GM19455 (cell line): ENCODE measurements at regions not wholly inside any gene's neighbourhood (a gene's known extent, or its start where the extent isn't known, plus 50 kb on each side); places are given as distances from the start of the nearest gene placed in this dataset.
"Not testable (repeated sequence)": the region's sequence is repeated elsewhere in the genome, so short reads cannot be mapped to it uniquely, and the experiment has no call there.

Experiments used
- ATAC-seq: cut with Tn5 transposase; IDR thresholded peaks from one replicate; pipeline ENCODE4 v1.9.1; 2021; ENCODE audit not compliant: unreplicated experiment

DNA sequence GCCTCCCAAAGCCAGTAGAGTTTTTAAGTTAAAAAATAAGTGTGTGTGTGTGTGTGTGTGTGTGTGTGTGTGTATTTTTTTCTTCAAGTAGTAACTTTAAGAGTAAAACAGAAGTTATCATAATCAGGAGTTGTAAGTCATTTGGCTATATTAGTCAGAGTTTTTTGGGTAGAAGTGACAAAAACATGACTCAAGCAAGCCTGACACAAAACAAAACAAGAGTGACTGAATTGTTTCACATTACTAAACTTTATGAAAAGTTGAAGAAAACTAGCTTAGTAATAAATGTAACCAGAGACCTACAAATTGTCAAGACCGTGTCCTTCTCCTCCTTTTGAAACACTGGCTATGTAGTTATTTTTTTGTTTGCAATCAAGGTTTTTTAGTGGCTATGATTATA, 738.0 kb upstream of the PITX2 start:
- no peak for ATAC-seq

DNA sequence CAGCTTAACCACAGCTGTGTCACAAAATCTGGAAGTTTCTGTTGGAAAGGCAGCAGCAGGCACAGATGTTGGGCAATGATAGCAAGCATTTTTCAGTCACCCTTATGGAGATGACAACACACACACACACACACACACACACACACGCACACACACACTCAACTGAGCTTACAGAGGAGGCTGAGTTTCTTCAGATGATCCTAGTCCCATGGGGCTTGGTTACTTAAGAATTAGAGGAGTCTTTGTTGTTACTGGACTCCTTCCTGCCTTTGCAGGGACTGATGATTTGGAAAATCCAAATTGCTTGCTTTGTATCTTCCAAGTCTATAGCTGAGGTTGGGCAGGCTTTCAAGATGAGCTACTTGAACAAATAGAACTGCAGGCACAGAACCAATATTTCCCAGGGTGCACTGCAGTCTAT, 740.1 kb upstream of the PITX2 start:
- ATAC-seq = no peak

DNA sequence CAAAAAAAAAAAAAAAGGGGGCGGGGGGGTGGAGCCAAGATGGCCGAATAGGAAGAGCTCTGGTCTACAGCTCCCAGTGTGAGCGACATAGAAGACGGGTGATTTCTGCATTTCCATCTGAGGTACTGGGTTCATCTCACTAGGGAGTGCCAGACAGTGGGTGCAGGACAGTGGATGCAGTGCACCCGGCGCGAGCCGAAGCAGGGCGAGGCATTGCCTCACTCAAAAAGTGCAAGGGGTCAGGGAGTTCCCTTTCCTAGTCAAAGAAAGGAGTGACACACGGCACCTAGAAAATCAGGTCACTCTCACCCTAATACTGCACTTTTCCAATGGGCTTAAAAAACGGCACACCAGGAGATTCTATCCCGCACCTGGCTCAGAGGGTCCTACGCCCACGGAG, 755.0 kb upstream of the PITX2 start:
- not testable (repeated sequence) for ATAC-seq

DNA sequence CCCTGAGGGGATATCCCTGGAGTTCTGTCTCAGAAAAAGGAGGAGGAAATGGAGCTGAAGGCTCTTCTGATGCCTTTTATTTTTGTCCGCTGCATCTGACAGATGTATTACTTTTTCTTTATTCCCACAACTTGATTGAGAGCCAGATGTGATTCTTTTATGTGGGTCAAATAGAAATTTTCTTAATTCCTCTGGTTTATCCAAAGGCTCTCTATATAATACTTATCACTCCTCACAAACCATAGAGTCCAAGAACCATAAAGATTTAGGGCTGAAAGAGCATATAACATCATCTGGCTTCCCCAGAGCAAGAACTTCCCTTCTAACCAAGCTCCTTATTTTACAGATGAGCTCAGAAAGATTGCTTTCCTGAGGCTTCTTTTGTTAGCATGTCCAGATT, 756.7 kb upstream of the FAM241A start:
- no peak for ATAC-seq

DNA sequence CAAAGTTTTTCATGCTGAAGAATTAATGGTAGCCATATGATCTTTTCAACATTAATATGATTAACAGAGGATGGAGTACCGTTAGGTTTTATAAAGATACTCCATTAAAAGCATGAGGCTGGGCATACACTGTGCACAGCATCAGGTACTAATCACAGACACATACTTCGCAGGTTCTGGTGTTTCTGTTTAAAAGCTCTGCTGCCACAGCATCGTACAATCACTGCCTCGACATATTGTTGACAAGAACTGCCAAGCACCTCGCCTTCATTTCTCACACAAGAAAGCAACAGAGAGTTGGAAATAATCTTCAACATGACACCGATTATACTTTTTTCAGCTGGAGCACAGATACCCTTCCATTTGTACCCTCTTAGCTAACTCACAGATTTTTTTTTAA, 753.4 kb upstream of the FAM241A start:
- no peak for ATAC-seq

DNA sequence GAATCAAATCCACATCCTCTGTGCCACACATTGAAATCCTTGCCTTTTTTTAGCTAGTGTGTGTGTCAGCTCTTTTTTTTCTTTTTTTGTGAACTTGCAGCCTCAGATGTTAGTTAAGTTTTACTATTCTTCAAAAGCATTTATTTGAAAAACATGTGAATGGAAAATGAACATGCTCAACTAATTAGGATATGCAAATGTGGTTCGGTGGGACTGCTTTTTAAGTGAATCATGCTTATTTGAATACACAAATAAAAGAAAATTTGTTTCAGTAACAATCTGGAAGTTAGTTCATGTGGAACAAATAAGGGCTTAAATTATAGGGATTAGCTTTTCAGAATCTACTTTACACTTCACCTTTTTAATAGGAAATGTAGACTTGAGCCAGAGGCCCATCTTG, 751.5 kb upstream of the FAM241A start:
- no peak for ATAC-seq

DNA sequence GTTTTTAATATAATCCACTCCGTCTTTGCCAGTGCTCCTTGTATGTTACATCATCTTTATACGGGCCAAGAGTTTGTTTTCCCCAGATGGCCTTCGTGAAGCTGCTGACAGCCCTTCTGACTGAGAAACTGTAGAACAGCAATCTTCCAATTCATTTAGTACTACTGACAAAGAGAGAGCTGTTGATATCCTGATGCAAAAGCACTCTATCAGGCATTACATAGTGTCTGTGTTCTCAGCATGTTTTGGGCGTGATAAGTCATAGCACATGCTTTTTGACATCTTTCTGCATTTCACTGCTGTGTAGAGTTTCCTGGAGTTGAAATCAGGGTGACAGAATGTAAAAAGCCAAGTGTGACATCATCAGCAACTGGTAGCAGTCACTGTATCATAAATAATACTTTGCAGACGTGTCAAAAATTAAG, 746.3 kb upstream of the FAM241A start:
- ATAC-seq = no peak

DNA sequence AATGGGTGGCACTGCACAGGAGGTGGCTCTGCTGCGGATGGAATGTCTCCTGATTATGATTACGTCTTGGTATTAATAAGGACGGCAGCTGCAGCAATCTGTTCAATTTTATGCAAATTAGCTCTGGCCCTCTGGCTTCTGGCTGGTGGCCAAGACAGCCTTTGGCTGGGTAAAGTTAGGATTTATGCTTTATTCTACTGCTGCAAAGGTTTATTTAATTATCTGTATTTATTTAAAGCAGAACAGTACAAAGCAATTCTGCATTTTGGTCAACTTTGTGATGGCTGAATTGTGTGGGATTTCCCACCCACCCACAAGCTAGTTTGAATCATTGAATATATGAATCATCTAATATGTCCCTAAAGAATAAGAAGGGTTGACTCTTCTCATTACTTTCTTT, 745.6 kb upstream of the FAM241A start:
- no peak for ATAC-seq

DNA sequence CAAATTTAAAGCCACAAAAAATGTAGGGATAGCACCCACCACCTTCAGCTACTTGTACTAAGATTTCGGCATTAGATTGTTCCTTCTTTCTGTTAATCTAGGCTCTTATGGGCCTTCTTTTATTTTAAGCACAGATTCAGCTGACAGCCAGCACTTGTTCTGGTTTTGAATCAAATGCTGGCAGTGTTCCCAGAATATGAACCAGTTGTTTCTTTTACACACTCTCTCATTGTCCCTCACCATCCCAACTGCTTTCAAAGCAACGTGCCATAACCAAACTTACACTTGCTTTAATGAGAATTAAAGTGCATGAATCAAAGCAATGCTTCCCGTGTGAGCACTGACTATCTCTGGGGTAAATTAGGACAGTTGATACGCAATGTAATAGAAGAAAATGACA, 744.5 kb upstream of the FAM241A start:
- ATAC-seq = no peak

DNA sequence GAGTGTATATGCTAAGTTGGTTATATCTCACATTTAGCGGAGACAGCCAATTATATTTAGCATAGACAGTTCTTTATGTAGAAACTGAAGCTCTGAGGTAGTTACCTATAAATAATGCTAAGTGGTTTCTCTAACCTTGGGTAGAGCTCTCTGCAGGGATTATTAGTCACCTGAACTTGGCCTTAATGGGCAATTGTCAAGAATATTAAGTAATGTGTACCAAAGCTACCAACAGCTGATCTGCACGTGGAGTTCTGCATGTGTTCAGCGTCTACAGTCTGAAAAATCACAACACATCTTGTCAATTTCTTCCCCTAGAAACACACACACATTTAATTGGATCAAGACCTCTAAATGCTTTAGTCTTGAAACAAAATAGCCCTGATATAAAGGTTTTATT, 740.6 kb upstream of the FAM241A start:
- no peak for ATAC-seq

DNA sequence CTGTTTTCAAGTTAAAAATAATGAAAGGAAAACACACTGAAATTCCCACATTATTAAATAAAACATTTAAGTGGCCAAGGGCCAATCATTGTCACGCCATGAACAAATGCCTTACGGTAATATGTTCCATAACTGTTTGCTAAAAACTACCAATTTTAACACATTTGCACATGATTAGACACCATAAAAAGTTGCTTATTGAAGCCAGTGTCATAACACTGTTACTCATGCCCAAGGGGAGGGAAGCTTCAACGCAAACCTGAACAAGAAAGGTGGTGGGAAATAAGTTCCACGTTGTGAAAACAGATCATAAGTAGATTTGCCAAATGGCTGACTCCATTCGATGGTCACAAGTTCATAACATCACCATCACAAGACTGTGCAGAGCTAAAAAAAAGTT, 739.3 kb upstream of the FAM241A start:
- ATAC-seq = no peak

DNA sequence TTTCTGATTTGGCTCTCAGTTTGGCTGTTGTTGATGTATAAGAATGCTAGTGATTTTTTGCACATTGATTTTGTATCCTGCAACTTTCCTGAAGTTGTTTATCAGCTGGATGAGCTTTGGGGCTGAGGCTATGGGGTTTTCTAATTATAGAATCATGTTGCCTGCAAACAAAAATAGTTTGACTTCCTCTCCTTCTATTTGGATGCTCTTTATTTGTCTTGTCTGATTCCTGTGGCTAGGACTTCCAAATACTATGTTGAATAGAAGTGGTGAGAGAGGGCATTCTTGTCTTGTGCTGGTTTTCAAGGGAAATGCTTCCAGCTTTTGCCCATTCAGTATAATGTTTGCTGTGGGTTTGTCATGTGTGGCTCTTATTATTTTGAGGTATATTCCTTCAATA, 734.7 kb upstream of the FAM241A start:
- no peak for ATAC-seq

DNA sequence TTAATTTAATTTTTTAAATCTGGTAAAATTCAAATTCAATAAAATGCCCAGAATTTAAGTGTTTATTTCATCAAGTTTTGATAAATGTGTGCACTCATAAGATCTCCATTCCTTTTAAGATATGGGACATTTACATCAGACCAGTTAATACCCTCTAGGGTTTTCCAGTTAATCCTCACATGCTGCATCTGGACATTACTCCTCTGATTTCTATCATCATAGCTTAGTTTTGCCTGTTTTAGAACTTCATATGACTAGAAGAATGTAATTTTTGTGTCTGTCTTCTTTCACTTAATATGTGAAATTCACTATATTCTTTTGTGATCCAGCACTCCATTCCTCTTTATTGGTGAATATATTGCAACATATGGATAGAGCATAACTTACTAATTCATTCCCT, 727.7 kb upstream of the FAM241A start:
- no peak for ATAC-seq

DNA sequence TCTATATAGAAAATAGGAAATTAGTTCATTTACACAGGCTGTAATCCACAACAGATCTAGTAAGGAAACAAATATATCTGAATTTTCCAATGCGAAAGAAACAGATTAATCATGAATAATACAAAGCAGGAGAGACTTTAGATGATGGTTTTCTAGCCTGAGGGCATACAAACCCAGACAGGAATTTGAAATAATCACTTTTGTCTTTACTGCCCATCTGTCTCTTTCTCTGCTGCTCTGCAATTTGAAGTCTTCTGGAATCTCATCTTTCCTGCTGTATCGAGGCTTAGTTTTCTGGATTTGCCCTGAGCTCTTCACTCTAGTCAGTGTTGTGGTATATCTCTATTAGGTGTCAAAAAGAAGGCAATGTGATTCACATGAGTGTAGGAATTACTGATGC, 711.8 kb upstream of the FAM241A start:
- ATAC-seq = no peak

DNA sequence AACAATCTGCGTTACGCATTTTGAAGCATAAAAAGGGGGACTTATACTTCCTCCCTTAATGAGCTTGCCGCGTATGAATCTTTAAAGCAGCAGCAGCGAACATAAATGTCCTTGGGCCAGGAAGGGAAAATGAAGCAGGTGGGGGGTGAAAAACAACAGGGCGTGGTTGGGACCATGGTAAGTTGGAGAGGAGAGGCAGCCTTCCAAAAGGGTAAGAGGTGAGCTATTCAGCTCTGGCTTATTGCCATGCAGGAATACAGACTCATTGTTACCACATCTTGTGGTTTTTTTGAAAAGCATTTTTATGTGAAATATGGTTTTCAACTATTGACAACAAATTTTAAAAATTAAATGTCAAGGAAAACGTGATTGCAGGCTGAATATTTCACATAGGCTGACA, 710.7 kb upstream of the FAM241A start:
- no peak for ATAC-seq

DNA sequence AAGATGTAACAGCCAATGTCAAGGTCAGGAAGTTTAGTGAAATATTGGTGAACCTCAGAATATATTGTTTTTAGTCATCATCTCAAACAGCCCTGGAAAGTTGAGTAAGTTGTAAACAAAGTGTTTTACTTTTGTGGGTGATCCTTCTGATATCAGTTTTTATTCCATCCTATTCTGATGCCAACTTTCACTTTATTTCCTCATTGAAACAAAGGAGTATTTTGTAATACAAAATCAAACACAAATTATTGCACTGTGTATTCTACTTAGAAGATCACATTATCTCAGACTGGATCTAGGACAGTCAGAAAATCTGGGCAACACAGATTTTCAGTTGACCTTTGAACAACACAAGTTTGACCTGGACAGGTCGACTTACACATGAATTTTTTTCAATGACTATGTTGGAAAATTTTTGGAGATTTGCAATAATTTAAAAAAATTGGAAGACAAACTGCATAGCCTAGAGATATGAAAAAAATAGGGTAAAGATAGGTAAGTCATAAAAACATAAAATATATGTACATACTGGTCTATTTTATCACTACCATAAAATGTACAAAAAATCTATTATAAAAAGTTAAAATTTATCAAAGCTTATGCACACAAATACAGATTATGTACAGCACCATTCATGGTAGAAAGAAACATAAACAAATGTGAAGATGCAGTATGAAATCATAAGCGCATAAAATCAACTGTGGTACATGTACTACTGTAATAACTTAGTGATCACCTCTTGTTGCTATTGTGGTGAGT, 709.1 kb upstream of the FAM241A start:
- ATAC-seq = no peak

DNA sequence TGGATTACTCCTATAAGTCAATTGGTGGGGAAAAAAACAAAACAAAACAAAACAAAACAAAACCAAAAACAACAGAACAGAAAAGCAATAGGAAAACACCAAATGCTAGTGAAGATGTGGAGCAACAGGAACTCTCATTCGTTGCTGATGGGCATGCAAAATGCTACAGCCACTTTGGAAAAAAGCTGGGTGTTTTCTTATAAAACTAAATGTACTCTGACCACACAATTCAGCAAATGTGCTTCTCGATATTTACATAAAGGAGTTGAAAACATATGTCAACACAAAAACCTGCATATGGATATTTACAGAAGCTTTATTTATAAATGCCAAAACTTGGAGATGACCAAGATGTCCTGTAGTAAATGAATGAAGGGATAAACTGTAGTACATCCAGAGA, 703.6 kb upstream of the FAM241A start:
- no peak for ATAC-seq

DNA sequence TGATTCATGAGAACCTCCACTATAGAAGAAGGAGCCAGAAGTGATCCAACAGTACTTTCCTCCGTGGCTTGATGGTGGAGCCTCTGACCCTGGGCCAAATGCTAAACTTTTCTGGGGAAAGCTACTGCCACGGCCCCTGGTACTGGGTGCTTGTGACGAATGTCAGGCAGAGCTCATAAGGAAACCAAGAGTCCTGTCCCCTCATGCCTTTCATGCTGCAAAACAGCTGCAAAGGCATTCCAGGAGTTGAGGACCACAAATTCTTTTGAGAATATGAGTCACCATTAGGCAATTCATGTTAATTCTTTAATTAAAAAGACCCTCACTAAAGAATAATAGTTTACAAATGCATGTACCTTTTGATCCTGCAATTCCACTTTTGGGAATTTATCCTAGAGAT, 700.4 kb upstream of the FAM241A start:
- not testable (repeated sequence) for ATAC-seq

DNA sequence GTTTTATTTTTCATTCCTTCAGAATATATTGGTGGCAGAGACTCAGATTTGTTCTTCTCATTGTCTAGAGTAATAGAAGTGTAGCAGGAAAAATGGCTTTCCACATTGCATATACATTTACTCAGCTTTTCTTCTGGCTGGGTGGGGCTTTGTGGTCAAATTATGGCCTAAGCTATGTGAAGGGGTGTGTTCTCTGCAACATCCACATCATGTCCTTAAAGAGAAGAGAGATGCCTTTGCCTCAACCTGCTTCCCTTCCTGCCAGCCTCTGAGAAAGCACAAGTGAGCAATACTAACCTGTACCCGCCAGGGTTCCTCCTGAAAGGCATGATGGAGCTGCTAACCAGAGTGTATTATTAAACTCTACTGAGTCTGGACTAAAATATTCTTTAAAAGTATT, 695.6 kb upstream of the FAM241A start:
- no peak for ATAC-seq

DNA sequence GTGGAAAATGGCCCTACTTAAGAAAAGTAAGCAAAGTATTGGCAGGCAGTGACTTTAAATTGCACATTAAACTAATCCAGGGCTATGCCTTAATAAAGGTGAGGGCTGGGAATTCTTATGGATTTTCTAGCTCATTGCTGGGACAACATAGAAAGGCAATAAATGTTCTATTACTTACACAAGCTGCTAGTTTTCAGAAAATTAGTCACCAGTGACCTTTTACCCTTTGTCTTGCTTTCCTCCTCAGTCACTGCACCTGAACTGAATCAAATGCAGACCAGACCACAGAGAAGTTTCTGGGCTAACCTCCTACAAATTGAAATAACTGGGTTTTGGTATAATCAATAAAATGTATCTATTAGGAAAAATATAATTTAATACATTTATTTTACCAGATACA, 694.4 kb upstream of the FAM241A start:
- ATAC-seq = no peak

DNA sequence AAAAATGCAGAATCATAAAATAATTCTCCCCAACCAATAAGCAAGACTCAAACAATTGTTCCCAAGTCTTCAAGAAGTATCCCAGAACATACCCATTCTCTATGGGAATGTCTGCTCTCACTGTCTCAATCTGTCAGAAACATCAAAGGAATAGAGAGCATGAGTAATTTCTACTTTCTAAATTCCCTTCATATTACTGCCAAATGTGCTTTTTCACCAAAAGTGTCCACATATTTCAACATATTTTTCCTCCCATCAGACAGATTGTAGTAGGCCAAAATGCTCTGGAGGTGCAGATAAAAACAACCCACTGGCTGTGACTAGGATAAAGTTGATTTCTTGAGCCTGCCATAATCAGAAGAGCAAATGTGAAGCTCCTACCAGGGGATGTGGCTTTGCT, 692.0 kb upstream of the FAM241A start:
- no peak for ATAC-seq

DNA sequence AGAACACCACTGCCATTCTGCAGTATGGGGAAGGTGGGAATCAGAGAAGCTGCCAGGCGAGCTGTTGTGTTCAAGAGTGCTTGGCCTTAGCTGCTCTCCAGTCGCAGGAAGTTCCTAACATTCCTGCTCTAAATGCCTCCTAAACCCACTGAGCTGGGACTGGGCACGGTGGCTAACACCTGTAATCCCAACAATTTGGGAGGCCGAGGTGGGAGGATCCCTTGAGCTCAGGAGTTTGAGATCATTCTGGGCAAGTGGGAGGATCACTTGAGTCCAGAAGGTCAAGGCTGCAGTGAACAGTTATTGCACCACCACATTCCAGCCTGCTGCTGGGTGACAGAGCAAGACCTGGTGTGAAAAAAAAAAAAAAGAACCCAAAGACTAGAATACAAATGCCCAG, 690.3 kb upstream of the FAM241A start:
- no peak for ATAC-seq

DNA sequence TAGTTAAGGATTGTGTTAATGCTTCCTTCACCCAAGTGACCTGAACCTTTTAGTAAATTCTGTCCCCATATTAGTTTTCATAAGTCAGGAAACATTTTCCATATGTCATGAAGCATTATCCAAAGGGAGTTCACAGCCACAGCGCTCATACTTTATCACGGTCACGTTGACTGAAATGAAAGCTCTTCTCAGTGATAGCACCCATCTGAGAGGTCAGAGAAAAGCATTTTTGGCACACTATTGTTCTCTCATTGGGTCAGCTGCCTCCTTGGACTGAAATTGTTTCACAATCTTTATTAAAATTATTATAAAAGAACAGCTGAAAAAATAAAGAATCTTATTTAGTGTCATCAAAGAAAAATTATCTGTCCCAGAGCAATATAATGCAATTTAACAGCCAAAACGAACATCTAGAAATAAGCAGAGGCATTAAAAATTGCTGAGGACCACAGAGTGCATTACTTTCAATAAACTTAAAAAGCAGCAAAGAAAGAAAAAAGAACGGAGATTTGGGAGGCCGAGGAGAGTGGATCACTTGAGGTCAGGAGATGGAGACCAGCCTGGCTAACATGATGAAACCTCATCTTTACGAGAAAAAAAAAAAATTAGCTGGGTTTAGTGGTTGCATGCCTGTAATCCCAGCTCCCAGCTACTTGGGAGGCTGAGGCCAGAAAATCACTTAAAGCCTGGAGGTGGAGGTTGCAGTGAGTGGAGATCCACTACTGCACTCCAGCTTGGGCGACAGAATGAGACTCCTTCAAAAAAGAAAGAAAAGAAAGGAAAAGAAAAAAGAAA, 680.8 kb upstream of the FAM241A start:
- ATAC-seq = no peak
